ENCODE measurements at regions not wholly inside any gene's neighbourhood (a gene's known extent, or its start where the extent isn't known, plus 50 kb on each side); places are given as distances from the start of the nearest gene placed in this dataset.
"Not testable (repeated sequence)": the region's sequence is repeated elsewhere in the genome, so short reads cannot be mapped to it uniquely, and the experiment has no call there.

GRCh38 chr15:77900331-77900963, 177.1 kb downstream of the TBC1D2B start:
- not testable (repeated sequence) for H3K36me3 ChIP-seq (ENCODE audit: control insufficient read depth, insufficient read depth, low read length); H3K4me3 ChIP-seq (ENCODE audit: low read depth, low read length); H3K4me1 ChIP-seq (ENCODE audit: control insufficient read depth, insufficient read depth, low read length); H3K27me3 ChIP-seq (ENCODE audit: control insufficient read depth, insufficient read depth, low read length); H3K9ac ChIP-seq (ENCODE audit: low read depth, low read length); H3K9me3 ChIP-seq (ENCODE audit: control insufficient read depth, insufficient read depth, low read length)

GRCh38 chr15:77899776-77900175, 177.7 kb downstream of the TBC1D2B start:
- not testable (repeated sequence) for H3K9me3 ChIP-seq (ENCODE audit: control insufficient read depth, insufficient read depth, low read length); H3K9ac ChIP-seq (ENCODE audit: low read depth, low read length); H3K36me3 ChIP-seq (ENCODE audit: control insufficient read depth, insufficient read depth, low read length); H3K4me1 ChIP-seq (ENCODE audit: control insufficient read depth, insufficient read depth, low read length); H3K27me3 ChIP-seq (ENCODE audit: control insufficient read depth, insufficient read depth, low read length); H3K4me3 ChIP-seq (ENCODE audit: low read depth, low read length)

DNA sequence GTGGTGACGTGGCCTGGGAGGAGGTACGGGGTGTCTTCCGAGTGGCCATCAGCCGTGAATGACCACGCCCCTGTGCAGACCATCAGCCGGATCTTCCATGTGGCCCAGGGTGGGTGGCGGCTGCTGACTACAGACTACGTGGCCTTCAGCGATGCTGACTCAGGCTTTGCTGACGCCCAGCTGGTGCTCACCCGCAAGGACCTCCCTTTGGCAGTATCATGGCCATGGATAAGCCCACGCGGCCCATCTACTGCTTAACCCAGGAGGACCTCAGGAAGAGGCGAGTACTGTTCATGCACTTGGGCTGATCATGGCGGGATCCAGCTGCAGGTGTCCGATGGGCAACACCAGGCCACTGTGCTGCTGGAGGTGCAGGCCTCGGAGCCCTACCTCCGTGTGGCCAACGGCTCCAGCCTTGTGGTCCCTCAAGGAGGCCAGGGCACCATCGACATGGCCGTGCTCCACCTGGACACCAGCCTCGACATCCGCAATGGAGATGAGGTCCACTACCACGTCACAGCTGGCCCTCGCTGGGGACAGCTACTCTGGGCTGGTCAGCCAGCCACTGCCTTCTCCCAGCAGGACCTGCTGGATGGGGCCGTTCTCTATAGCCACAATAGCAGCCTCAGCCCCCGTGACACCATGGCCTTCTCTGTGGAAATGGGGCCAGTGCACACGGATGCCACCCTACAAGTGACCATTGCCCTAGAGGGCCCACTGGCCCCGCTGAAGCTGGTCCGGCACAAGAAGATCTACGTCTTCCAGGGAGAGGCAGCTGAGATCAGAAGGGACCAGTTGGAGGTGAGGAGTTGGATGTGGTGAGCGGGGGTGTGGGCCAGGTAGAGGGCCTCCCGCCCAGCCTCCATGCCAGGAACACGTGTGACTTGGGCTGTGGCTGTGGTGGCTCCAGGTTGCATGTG, 178.4 kb downstream of the TBC1D2B start:
- Histone ChIP-seq H3K9me3 (ENCODE audit: control insufficient read depth, insufficient read depth, low read length) (no peaks in the 10 kb centered on the region), H3K36me3 (ENCODE audit: control insufficient read depth, insufficient read depth, low read length) (no peaks in the 10 kb centered on the region), H3K4me3 (ENCODE audit: low read depth, low read length) (no peak overlapping the region), H3K27me3 (ENCODE audit: control insufficient read depth, insufficient read depth, low read length) (no peaks in the 10 kb centered on the region), H3K9ac (ENCODE audit: low read depth, low read length) (no peak overlapping the region), H3K4me1 (ENCODE audit: control insufficient read depth, insufficient read depth, low read length) (no peaks in the 10 kb centered on the region)

DNA sequence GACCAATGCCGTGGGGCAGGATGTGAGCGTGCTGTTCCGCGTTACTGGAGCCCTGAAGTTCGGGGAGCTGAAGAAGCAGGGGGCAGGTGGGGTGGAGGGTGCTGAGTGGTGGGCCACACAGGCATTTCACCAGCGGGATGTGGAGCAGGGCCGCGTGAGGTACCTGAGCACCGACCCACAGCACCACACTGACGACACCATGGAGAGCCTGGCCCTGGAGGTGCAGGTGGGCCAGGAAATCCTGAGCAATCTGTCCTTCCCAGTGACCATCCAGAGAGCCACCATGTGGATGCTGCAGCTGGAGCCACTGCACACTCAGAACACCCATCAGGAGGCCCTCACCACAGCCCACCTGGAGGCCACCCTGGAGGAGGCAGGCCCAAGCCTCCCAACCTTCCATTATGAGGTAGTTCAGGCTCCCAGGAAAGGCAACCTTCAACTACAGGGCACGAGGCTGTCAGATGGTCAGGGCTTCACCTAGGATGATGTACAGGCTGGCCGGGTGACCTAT, 179.6 kb downstream of the TBC1D2B start:
- Histone ChIP-seq H3K4me1 (ENCODE audit: control insufficient read depth, insufficient read depth, low read length) (no peaks in the 10 kb centered on the region), H3K4me3 (ENCODE audit: low read depth, low read length) (no peak overlapping the region), H3K27me3 (ENCODE audit: control insufficient read depth, insufficient read depth, low read length) (no peaks in the 10 kb centered on the region), H3K9me3 (ENCODE audit: control insufficient read depth, insufficient read depth, low read length) (no peaks in the 10 kb centered on the region), H3K36me3 (ENCODE audit: control insufficient read depth, insufficient read depth, low read length) (no peaks in the 10 kb centered on the region), H3K9ac (ENCODE audit: low read depth, low read length) (no peak overlapping the region)

DNA sequence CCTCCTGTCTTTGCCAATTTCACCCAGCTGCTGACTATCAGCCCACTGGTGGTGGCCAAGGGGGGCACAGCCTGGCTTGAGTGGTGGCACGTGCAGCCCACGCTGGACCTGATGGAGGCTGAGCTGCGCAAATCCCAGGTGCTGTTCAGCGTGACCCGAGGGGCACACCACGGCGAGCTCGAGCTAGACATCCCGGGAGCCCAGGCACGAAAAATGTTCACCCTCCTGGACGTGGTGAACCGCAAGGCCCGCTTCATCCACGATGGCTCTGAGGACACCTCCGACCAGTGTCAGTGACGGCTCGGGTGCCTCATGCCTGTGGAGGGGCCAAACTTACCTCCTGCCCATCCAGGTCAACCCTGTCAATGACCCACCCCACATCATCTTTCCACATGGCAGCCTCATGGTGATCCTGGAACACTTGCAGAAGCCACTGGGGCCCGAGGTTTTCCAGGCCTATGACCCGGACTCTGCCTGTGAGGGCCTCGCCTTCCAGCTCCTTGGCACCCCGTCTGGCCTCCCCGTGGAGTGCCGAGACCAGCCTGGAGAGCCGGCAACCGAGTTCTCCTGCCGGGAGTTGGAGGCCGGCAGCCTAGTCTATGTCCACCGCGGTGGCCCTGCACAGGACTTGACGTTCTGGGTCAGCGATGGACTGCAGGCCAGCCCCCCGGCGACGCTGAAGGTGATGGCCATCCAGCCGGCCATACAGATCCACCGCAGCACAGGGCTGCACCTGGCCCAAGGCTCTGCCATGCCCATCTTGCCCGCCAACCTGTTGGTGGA, 180.2 kb downstream of the TBC1D2B start:
- not testable (repeated sequence) for H3K4me1 ChIP-seq (ENCODE audit: control insufficient read depth, insufficient read depth, low read length); H3K27me3 ChIP-seq (ENCODE audit: control insufficient read depth, insufficient read depth, low read length); H3K9ac ChIP-seq (ENCODE audit: low read depth, low read length); H3K36me3 ChIP-seq (ENCODE audit: control insufficient read depth, insufficient read depth, low read length); H3K4me3 ChIP-seq (ENCODE audit: low read depth, low read length); H3K9me3 ChIP-seq (ENCODE audit: control insufficient read depth, insufficient read depth, low read length)

GRCh38 chr15:77896147-77897112, 181.1 kb downstream of the TBC1D2B start:
- not testable (repeated sequence) for H3K9me3 ChIP-seq (ENCODE audit: control insufficient read depth, insufficient read depth, low read length); H3K4me1 ChIP-seq (ENCODE audit: control insufficient read depth, insufficient read depth, low read length); H3K36me3 ChIP-seq (ENCODE audit: control insufficient read depth, insufficient read depth, low read length); H3K27me3 ChIP-seq (ENCODE audit: control insufficient read depth, insufficient read depth, low read length); H3K9ac ChIP-seq (ENCODE audit: low read depth, low read length); H3K4me3 ChIP-seq (ENCODE audit: low read depth, low read length)

DNA sequence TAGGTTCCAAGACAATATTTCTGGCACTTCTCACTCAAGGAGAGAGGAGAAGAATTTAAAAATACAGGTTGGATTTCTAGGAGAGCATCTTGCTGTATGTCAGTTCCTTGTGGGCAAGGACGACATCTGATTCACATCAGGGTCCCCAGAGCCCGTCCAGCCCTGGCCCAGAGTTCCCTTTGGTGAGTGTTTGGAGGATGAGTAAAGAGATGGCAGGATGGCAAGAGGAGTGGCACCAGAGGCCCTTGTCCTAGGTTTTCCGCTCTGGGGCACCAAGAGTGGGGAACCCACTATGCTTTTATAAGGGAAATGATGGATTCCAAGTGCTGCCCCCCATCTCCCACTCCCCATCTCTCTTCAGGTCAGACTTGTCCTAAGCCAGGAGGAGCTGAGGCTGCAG, 181.8 kb downstream of the TBC1D2B start:
- H3K4me3 ChIP-seq (ENCODE audit: low read depth, low read length), result no peak overlapping the region
- H3K4me1 ChIP-seq (ENCODE audit: control insufficient read depth, insufficient read depth, low read length), result no peaks in the 10 kb centered on the region
- H3K9me3 ChIP-seq (ENCODE audit: control insufficient read depth, insufficient read depth, low read length), result no peaks in the 10 kb centered on the region
- no peak overlapping the region for H3K9ac ChIP-seq (ENCODE audit: low read depth, low read length)
- H3K36me3 ChIP-seq (ENCODE audit: control insufficient read depth, insufficient read depth, low read length), result no peaks in the 10 kb centered on the region
- H3K27me3 ChIP-seq (ENCODE audit: control insufficient read depth, insufficient read depth, low read length), result no peaks in the 10 kb centered on the region

- H3K4me1 ChIP-seq (ENCODE audit: control insufficient read depth, insufficient read depth, low read length); H3K9ac ChIP-seq (ENCODE audit: low read depth, low read length); H3K4me3 ChIP-seq (ENCODE audit: low read depth, low read length); H3K36me3 ChIP-seq (ENCODE audit: control insufficient read depth, insufficient read depth, low read length); H3K27me3 ChIP-seq (ENCODE audit: control insufficient read depth, insufficient read depth, low read length); H3K9me3 ChIP-seq (ENCODE audit: control insufficient read depth, insufficient read depth, low read length): not testable (repeated sequence)
Measured at GRCh38 chr15:77895145-77895544, 182.4 kb downstream of the TBC1D2B start.

- not testable (repeated sequence) for H3K36me3 ChIP-seq (ENCODE audit: control insufficient read depth, insufficient read depth, low read length); H3K9ac ChIP-seq (ENCODE audit: low read depth, low read length); H3K4me3 ChIP-seq (ENCODE audit: low read depth, low read length); H3K4me1 ChIP-seq (ENCODE audit: control insufficient read depth, insufficient read depth, low read length); H3K9me3 ChIP-seq (ENCODE audit: control insufficient read depth, insufficient read depth, low read length); H3K27me3 ChIP-seq (ENCODE audit: control insufficient read depth, insufficient read depth, low read length)
Measured at GRCh38 chr15:77893671-77894640, 183.6 kb downstream of the TBC1D2B start.

GRCh38 chr15:77893246-77893645, 184.3 kb downstream of the TBC1D2B start:
- H3K4me1 ChIP-seq (ENCODE audit: control insufficient read depth, insufficient read depth, low read length); H3K4me3 ChIP-seq (ENCODE audit: low read depth, low read length); H3K9ac ChIP-seq (ENCODE audit: low read depth, low read length); H3K36me3 ChIP-seq (ENCODE audit: control insufficient read depth, insufficient read depth, low read length); H3K9me3 ChIP-seq (ENCODE audit: control insufficient read depth, insufficient read depth, low read length); H3K27me3 ChIP-seq (ENCODE audit: control insufficient read depth, insufficient read depth, low read length): not testable (repeated sequence)
